ENCODE measurements at regions not wholly inside any gene's neighbourhood (a gene's known extent, or its start where the extent isn't known, plus 50 kb on each side); places are given as distances from the start of the nearest gene placed in this dataset.

DNA sequence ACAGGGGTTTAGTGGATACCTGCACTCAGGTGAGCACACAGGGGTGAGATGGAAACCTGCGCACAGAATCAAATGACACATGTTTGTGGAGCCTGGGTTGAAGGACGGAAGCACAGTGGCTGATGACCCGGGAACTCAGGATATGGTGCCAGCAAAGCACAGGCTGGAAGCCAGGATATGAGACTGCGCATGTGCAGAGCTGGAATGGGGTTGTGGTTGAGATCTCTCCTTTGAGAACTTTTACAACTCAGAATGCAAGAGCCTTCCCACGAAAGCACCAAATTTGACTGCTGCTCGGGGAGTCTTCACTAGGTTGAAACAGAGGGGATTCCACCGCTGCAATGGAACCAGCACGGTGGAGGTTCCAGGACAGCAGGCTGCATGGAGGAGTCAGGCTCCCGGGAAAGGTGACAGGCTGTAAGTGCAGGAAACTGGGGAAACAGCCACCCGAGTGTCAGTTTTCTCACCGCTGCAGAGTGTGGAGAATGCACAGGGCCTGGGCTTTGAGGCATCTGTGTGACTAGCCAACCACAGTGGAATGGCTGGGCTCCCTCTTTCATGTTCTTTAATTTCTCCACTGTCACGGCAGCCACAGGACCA is 133.4 kb upstream of the TCERG1L start:
- TF ChIP-seq CTCF (IDR thresholded peaks at IDR 0.05) = no peak
- H3K4me1 ChIP-seq (ENCODE audit: control insufficient read depth in 1 of 2, insufficient read depth in 2 of 2, low read length in 2 of 2) = no peaks in the 10 kb centered on the region
- no peak for DNase-seq
- 40% methylated on average over 7 of the region's 12 CpGs for WGBS (ENCODE audit: insufficient coverage)
- no peaks in the 10 kb centered on the region for H3K9me3 Mint-ChIP-seq
- H3K79me2 ChIP-seq (ENCODE audit: insufficient read depth, low read length) = no peaks in the 10 kb centered on the region
- H3K27ac Mint-ChIP-seq = no peak overlapping the region
- H3K4me3 ChIP-seq (replicated peaks in 1 of 3; ENCODE audit: low read depth in 2 of 3, low read length in 3 of 3) = no peak overlapping the region
- H3K9ac ChIP-seq (ENCODE audit: insufficient read depth, low read length, poor library complexity, severe bottlenecking) = no peak overlapping the region
- H3K4me1 Mint-ChIP-seq = no peaks in the 10 kb centered on the region
- no peak overlapping the region for H2AFZ ChIP-seq (ENCODE audit: insufficient read depth, low read depth, low read length, poor library complexity, severe bottlenecking)
- H3K9me3 ChIP-seq (replicated peaks in 1 of 2; ENCODE audit: control insufficient read depth in 1 of 2, insufficient read depth in 1 of 2, low read length in 2 of 2) = no peaks in the 10 kb centered on the region
- H3K36me3 Mint-ChIP-seq = no peaks in the 10 kb centered on the region
- no peak overlapping the region for H3K4me2 ChIP-seq (replicated peaks; ENCODE audit: extremely low read depth, low read length, poor library complexity, severe bottlenecking)
- no peak overlapping the region for H3K4me3 Mint-ChIP-seq
- H3K27me3 ChIP-seq (ENCODE audit: control insufficient read depth in 2 of 2, insufficient read depth in 2 of 2, low read length in 2 of 2) = no peaks in the 10 kb centered on the region
- no peaks in the 10 kb centered on the region for H4K20me1 ChIP-seq (ENCODE audit: insufficient read depth, low read length)
- peaks cover 2 to 12% (median 8%) of the 10 kb centered on the region in 3 donors for H3K27me3 Mint-ChIP-seq (ENCODE audit: low read depth in 3 of 3)
- H3K36me3 ChIP-seq (replicated peaks in 1 of 2; ENCODE audit: control insufficient read depth in 1 of 2, insufficient read depth in 2 of 2, low read length in 2 of 2) = no peaks in the 10 kb centered on the region
- H3K27ac ChIP-seq (ENCODE audit: low read depth in 1 of 2, low read length in 2 of 2) = no peak overlapping the region
- intact Hi-C loops (cut with micrococcal nuclease) = no loop called here

- Histone ChIP-seq H3K27me3 (ENCODE audit: control insufficient read depth in 2 of 2, insufficient read depth in 2 of 2, low read length in 2 of 2) (no peaks in the 10 kb centered on the region), H3K9ac (ENCODE audit: insufficient read depth, low read length, poor library complexity, severe bottlenecking) (no peak overlapping the region), H3K4me1 (ENCODE audit: control insufficient read depth in 1 of 2, insufficient read depth in 2 of 2, low read length in 2 of 2) (no peaks in the 10 kb centered on the region), H3K27ac (ENCODE audit: low read depth in 1 of 2, low read length in 2 of 2) (no peak overlapping the region), H4K20me1 (ENCODE audit: insufficient read depth, low read length) (no peaks in the 10 kb centered on the region), H3K4me2 (replicated peaks; ENCODE audit: extremely low read depth, low read length, poor library complexity, severe bottlenecking) (no peak overlapping the region), H3K9me3 (replicated peaks in 1 of 2; ENCODE audit: control insufficient read depth in 1 of 2, insufficient read depth in 1 of 2, low read length in 2 of 2) (no peaks in the 10 kb centered on the region), H2AFZ (ENCODE audit: insufficient read depth, low read depth, low read length, poor library complexity, severe bottlenecking) (no peak overlapping the region), H3K4me3 (replicated peaks in 1 of 3; ENCODE audit: low read depth in 2 of 3, low read length in 3 of 3) (no peak overlapping the region), H3K36me3 (replicated peaks in 1 of 2; ENCODE audit: control insufficient read depth in 1 of 2, insufficient read depth in 2 of 2, low read length in 2 of 2) (no peaks in the 10 kb centered on the region), H3K79me2 (ENCODE audit: insufficient read depth, low read length) (no peaks in the 10 kb centered on the region)
- Mint-ChIP-seq H3K4me3 (no peak overlapping the region), H3K36me3 (no peaks in the 10 kb centered on the region), H3K4me1 (no peaks in the 10 kb centered on the region), H3K27me3 (ENCODE audit: low read depth in 3 of 3) (peaks cover 2 to 8% (median 8%) of the 10 kb centered on the region in 3 donors), H3K27ac (no peak overlapping the region), H3K9me3 (no peaks in the 10 kb centered on the region)
- no peak for TF ChIP-seq CTCF (IDR thresholded peaks at IDR 0.05)
- DNase-seq = no peak
- 100% methylated on average over 3 of the region's 8 CpGs for WGBS (ENCODE audit: insufficient coverage)
- intact Hi-C loops (cut with micrococcal nuclease) = no loop called here
Measured at GRCh38 chr10:131445623-131446022, 134.1 kb upstream of the TCERG1L start.

All from CD14-positive monocyte (primary cell).